ENCODE measurements at regions not wholly inside any gene's neighbourhood (a gene's known extent, or its start where the extent isn't known, plus 50 kb on each side); places are given as distances from the start of the nearest gene placed in this dataset.
A peak's percentile ranks its signal among the peaks of the same experiment; 100 is the strongest.

DNA sequence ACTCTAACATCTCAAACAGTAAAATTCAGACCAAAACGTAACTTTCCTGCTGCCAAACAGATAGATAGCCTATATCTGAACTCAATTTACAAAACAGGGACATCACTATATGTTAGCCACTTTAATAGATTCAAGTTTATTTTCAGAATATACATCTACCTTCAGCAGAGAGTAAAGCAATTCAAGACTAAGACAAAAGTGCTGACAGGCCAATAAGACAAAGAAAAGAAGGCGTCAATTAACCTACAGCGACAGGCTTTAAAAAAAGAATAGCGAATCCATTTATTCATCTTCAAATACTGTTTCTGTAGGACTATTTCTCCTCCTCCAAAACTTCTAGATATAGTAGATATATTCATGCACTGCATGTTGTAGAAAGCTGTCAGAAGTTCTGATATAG lies 333.0 kb downstream of the GRB14 start:
- no peak for DNase-seq

GRCh38 chr2:164287056-164287455 lies 334.2 kb downstream of the GRB14 start:
- no peak for DNase-seq

- DNase-seq: no peak
Measured at GRCh38 chr2:164285576-164285975, 335.7 kb downstream of the GRB14 start.

DNA sequence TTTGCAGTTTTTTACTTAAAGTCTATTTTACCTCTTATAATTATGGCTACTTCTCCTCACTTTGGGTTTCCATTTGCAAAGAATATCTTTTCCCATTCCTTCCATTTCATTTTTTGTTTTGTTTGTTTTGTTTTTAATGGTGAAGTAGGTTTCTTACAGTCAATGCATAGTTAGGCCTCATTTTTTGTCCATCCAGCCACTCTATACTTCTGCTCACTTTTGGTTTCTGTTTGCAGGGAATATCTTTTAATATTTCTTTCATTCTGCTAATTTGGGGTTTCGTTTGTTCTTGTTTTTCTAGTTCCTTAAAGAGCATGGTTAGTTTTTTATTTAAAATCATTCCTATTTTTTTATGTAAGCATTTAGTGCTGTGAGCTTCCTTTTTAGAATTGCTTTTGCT lies 339.4 kb downstream of the GRB14 start:
- DNase-seq: no peak

- no peak for DNase-seq
Measured at GRCh38 chr2:164275659-164276058, 345.6 kb downstream of the GRB14 start.

DNA sequence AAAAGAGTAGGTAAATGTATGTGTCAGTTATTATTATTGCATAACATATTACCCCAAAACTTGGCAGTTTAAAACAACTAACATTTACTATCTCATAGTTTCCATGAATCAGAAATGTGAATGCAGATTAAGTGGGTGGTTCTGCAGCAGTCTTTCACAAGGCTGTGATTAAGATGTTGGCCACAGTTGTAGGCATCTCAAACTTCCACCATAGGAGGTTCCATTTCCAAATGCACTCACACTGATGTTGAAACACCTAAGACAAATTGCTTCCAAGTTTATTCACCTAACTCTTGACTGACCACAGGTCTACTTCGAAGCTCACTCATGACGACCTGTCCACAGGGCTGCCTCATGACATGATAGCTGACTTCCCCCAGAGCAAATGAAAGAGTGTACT lies 360.8 kb downstream of the GRB14 start:
- DNase-seq: no peak

- peak; percentile 2 for DNase-seq
Measured at GRCh38 chr2:164257742-164258141, 363.5 kb downstream of the GRB14 start.

DNA sequence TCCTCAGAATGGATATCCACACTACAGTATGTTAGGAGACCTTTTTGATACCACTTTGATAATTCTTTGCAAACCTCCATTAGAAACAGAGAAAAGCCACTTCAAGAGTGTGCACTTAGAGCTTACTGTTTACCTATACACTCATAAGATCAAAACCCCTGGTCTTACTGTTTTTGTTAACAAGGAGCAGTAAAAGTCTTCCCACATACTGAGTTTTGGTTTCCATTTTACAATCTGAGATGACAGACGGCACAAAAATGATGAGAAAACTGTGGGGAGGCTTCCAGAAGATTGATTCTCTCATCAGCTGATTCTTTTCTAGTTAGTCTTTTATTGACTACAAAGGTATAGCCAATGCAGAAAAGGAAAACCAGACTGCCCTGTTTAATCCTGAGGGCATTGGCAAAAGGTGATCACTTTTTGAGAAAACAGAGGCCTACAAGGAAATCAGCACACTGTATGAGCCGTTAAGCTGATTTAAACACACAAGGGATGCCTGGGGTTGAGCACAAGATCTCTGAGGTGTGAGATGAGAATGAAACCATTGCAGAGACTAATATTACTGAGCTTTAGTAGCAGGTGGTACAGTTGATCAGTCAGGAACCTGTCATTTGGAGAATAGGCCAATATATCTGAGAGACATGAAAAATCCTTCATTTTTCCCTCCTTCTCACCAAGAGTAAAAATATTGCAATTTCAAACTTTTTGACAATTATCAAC lies 368.6 kb downstream of the GRB14 start:
- DNase-seq: no peak

GRCh38 chr2:164243315-164243714 lies 378.0 kb downstream of the GRB14 start:
- no peak for DNase-seq

GRCh38 chr2:164242409-164242808 lies 378.9 kb downstream of the GRB14 start:
- DNase-seq: no peak

- no peak for DNase-seq
Measured at GRCh38 chr2:164234074-164234473, 387.2 kb downstream of the GRB14 start.

DNA sequence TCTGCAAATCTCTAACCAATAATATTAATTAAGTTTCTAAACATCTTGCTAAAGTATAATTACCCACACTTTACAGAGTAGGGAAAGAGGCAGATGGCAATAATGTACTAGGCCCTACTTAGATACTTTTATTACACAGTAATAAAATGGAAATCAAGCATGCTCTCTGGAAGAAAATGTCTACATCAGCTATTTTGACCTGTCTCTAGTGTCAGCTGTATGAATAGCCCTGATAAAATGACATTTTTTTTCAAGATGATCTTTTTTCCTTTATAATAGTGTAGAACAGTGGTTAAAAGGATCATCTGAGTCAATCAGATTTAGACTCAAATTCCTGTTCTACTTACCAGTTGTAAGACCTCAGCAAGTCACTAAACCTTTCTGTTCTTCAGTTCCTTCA lies 397.3 kb downstream of the GRB14 start:
- DNase-seq: no peak

DNA sequence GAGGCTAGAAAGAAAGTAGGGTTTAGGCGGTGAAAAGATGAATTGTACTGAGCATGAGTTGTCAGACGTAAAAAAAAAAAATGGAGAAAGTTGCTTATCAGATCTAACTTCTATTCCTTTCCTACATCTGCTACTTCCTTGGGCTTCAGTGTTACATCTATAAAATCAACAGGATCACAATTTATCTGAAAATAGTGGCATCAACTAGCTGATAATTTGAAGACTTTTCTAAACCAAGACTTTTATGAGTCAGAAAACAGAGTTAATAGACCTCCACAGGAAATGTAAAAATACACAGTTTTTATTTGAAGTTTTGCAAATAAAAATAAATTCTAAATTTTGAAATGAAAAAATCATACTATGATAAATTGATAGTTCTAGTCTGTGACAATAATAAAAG lies 399.8 kb downstream of the GRB14 start:
- no peak for DNase-seq

DNA sequence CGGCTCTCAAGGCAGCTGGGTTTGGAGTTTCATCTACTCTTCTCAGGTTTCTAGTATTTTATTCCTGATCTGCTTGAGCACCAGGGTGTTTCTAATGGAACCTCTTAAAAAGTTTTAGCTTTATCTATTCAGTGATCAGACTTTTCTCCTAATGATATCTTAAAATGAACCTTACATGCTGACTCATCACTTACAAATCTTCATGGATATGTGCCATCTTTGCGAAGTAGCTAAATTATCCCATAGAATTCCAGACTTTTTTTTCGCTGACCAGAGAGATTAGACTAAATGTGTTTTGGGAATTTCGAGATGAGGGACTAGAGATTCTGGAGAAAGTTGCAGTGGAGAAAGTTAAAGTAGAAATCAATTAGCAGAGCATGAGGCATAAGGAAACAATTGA lies 401.0 kb downstream of the GRB14 start:
- DNase-seq: no peak

DNA sequence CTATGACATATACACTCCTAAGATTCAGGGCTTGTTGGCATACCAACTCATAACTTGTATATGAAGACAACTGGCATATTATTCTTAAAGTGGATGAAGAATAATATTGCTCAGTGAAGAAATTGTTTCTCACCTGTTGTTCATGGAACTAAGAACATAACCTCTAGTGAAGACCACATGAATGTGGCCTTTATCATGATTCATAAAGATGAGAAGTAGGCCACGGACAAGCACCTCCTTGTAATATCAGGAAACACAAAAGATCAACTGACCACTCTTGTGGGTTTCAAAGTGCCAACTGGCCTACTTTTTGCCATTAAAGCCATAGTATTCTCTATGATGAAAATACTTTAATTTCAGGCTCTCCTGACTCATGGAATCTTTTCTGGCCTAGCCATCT lies 407.4 kb downstream of the GRB14 start:
- DNase-seq: no peak

GRCh38 chr2:164205347-164205746 lies 415.9 kb downstream of the GRB14 start:
- DNase-seq: no peak

GRCh38 chr2:164203131-164203530 lies 418.2 kb downstream of the GRB14 start:
- no peak for DNase-seq

DNA sequence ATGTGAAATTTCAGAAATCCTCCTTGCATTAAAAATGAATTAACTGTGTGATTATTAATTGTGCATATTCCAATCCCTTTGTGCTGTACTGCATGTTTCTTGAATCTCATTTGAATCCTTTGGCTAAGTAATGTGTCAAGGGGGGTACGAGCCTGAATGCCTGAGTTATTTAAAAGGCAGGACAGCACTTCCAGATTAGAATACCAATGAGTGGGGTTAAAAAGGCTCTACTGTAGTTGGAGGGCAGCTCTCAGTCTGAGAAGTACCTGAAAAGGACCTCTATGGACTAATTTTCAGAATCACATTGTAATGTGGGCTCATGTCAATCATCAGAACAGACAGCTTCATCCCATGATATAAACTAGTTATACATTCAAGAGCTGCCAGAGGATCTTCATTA lies 423.0 kb downstream of the GRB14 start:
- no peak for DNase-seq

GRCh38 chr2:164190700-164191099 lies 430.6 kb downstream of the GRB14 start:
- no peak for DNase-seq

- DNase-seq: no peak
Measured at GRCh38 chr2:164189851-164190250, 431.4 kb downstream of the GRB14 start.

DNA sequence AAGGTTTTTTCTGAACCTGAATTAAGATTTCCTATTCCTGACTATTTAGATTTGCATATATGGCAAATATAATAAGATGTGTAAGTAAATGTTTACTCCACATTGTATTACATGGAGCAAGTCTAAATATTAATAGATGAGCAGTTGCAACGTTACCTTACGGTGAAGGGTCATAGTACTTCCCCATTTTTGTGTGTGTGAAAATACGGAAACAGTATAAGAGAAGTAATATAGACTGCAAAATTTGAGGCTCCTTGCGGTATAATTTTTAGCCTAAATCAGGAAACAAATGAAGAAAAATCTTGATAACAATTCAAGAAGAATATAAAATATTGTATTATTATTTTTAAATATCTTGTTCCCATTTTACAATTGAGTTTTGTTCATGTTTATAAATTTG lies 434.2 kb downstream of the GRB14 start:
- no peak for DNase-seq

- DNase-seq: no peak
Measured at GRCh38 chr2:164186591-164186990, 434.7 kb downstream of the GRB14 start.

GRCh38 chr2:164182116-164182627 lies 439.1 kb downstream of the GRB14 start:
- DNase-seq: no peak

- DNase-seq: no peak
Measured at GRCh38 chr2:164178835-164179465, 442.3 kb downstream of the GRB14 start.

DNA sequence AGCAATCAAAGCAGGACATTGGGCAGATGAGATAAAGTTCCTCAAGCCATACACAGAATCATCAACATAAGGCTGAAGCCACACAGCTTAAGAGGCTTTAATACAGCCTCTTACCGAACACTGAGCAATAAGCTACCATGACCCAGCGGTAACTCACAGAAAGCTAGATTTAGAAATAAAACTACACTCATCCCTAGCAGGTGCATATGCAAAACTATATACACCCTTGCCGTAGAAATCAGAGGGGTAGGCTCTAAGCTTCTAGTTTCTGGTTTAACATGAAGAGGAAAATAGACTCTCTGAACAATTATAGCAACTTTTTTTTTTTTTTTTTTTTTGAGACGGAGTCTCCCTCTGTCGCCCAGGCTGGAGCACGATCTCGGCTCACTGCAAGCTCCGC lies 428.8 kb upstream of the FIGN start:
- DNase-seq: no peak
